GM12878 (cell line): ENCODE measurements at regions not wholly inside any gene's neighbourhood (a gene's known extent, or its start where the extent isn't known, plus 50 kb on each side); places are given as distances from the start of the nearest gene placed in this dataset.

Experiments used
- ATAC-seq: fragments of 200-7000 bp; cut with Tn5 transposase; 3 replicates; pipeline ENCODE4 v1.9.1; 2020; ENCODE audit warnings: mild to moderate bottlenecking, moderate library complexity
- BruUV-seq: library from RNA; stranded (reverse); fragments of 400-500 nt; replicated peaks from 2 replicates; lab custom pipeline; 2021; lab: Mats Ljungman, UMichigan
- CTCF ChIA-PET: fragments of 300-600 bp; sonication (Branson Sonifier 250); formaldehyde crosslinking; extraction: SDS; loops from one replicate; lab custom pipeline; 2021; ENCODE audit warnings: inconsistent platforms; lab: Yijun Ruan, JAX
- POLR2A ChIA-PET: fragments of 350-600 bp; formaldehyde crosslinking; extraction: SDS; loops from one replicate; lab custom pipeline; 2021; ENCODE audit warnings: inconsistent platforms; lab: Charles Lee
- RAD21 ChIA-PET: fragments of 300-600 bp; sonication (Branson Sonifier 250); formaldehyde crosslinking; loops from one replicate; lab custom pipeline; 2023; ENCODE audit warnings: antibody characterized with exemption; ENCODE audit not compliant: unreplicated experiment; lab: Charles Lee
- SMC1A ChIA-PET: fragments of 300-600 bp; sonication (Branson Sonifier 250); formaldehyde crosslinking; loops from one replicate; lab custom pipeline; 2023; ENCODE audit not compliant: unreplicated experiment, uncharacterized antibody; lab: Charles Lee
- DNase-seq: peaks from one replicate; pipeline ENCODE4 v3.0.0-alpha.2; 2011; ENCODE audit warnings: low read depth, low spot score
- FAIRE-seq: peaks from 3 replicates; lab custom pipeline; 2011; peaks lifted over from hg19 to GRCh38; lab: Jason Lieb, UNC
- H2AFZ ChIP-seq: 2 replicates; pipeline ENCODE4 v1.6.0; 2011; ENCODE audit warnings: low read depth, low read length, control low read depth; ENCODE audit not compliant: control insufficient read depth
- H3K27ac ChIP-seq: 2 replicates; pipeline ENCODE4 v1.5.1; 2011; ENCODE audit warnings: control low read depth; ENCODE audit not compliant: control insufficient read depth, insufficient read depth
- H3K27me3 ChIP-seq, 2 experiments: replicated peaks in 1 of 2; 2 replicates each; pipeline versions ENCODE4 v1.6.0 to v1.6.1; 2011; ENCODE audit warnings: low read length in 1 of 2; ENCODE audit not compliant: control insufficient read depth in 2 of 2, insufficient read depth in 2 of 2
- H3K36me3 ChIP-seq, 2 experiments: 2 replicates each; pipeline ENCODE4 v1.5.1; 2011; ENCODE audit warnings: low read length in 1 of 2; ENCODE audit not compliant: control insufficient read depth in 2 of 2, insufficient read depth in 2 of 2
- H3K4me1 ChIP-seq: 2 replicates; pipeline ENCODE4 v1.6.1; 2011; ENCODE audit warnings: mild to moderate bottlenecking, low read length, moderate library complexity, mixed read lengths; ENCODE audit not compliant: control insufficient read depth, insufficient read depth
- H3K4me2 ChIP-seq: 2 replicates; pipeline ENCODE4 v1.6.0; 2011; ENCODE audit warnings: control low read depth; ENCODE audit not compliant: control insufficient read depth, insufficient read depth
- H3K4me3 ChIP-seq: fragments of 200-600 bp; sonication (generic); 2 replicates; pipeline ENCODE4 v1.5.1; 2016
- H3K79me2 ChIP-seq: 2 replicates; pipeline ENCODE4 v1.6.0; 2011; ENCODE audit warnings: low read length; ENCODE audit not compliant: control insufficient read depth, insufficient read depth
- H3K9ac ChIP-seq: 2 replicates; pipeline ENCODE4 v1.8.0; 2011; ENCODE audit warnings: low read length, control low read depth, mixed read lengths; ENCODE audit not compliant: control insufficient read depth, insufficient read depth
- H3K9me3 ChIP-seq: replicated peaks from 3 replicates; pipeline ENCODE4 v1.5.1; 2011; ENCODE audit warnings: mild to moderate bottlenecking, low read length; ENCODE audit not compliant: control insufficient read depth, insufficient read depth
- H4K20me1 ChIP-seq: 2 replicates; pipeline ENCODE4 v1.6.0; 2011; ENCODE audit not compliant: control insufficient read depth, insufficient read depth
- BMI1 ChIP-seq: fragments of 450-650 bp; IDR thresholded peaks from 2 replicates; pipeline ENCODE4 v1.6.1; 2016; ENCODE audit warnings: mild to moderate bottlenecking, moderate library complexity, borderline replicate concordance
- CEBPB ChIP-seq, 2 experiments: fragments of 150-350 bp in 1 of 2; IDR thresholded peaks; 2 replicates each; pipeline ENCODE4 v1.6.1; 2012 to 2014; ENCODE audit warnings: low read depth in 2 of 2, low read length in 2 of 2, borderline replicate concordance in 1 of 2, inconsistent platforms in 1 of 2
- CHD4 ChIP-seq: fragments of 200-600 bp; sonication (generic); IDR thresholded peaks from 2 replicates; pipeline ENCODE4 v1.6.1; 2016; ENCODE audit warnings: mild to moderate bottlenecking
- DPF2 ChIP-seq: fragments of 450-650 bp; IDR thresholded peaks from 2 replicates; pipeline ENCODE4 v1.6.1; 2017; ENCODE audit warnings: mild to moderate bottlenecking
- E4F1 ChIP-seq: fragments of 450-650 bp; IDR thresholded peaks from 2 replicates; pipeline ENCODE4 v1.6.1; 2018; ENCODE audit warnings: borderline replicate concordance, mild to moderate bottlenecking; ENCODE audit not compliant: partially characterized antibody
- FOS ChIP-seq: IDR thresholded peaks from 3 replicates; pipeline ENCODE4 v1.6.1; 2011; ENCODE audit warnings: borderline replicate concordance; ENCODE audit not compliant: insufficient read length; ENCODE audit errors: extremely low read depth
- HDGF ChIP-seq: fragments of 450-650 bp; IDR thresholded peaks from 2 replicates; pipeline ENCODE4 v1.6.1; 2016; ENCODE audit warnings: antibody characterized with exemption
- ZBTB11 ChIP-seq: fragments of 450-650 bp; formaldehyde crosslinking; IDR thresholded peaks from 2 replicates; pipeline ENCODE4 v1.5.0; 2022; ENCODE audit warnings: mild to moderate bottlenecking, missing genetic modification characterization
- ZNF687 ChIP-seq: fragments of 450-650 bp; IDR thresholded peaks from 2 replicates; pipeline ENCODE4 v1.6.1; 2017; ENCODE audit warnings: mild to moderate bottlenecking, moderate library complexity
- WGBS: methylation state at CpG from one replicate; pipeline ENCODE4 v1.1.6; 2016; ENCODE audit warnings: low lambda C conversion rate; ENCODE audit not compliant: insufficient replicate concordance, insufficient coverage; ENCODE audit errors: missing lambda C conversion rate; 5-methylcytosine and 5-hydroxymethylcytosine counted together
- in situ Hi-C: fragments of 300-500 bp; cut with MboI; formaldehyde crosslinking; loops from 9 replicates; pipeline ENCODE4 v1.14.3; 2018; ENCODE audit warnings: mixed read lengths
- intact Hi-C: fragments of 100-400 bp; cut with micrococcal nuclease; formaldehyde crosslinking; loops from one replicate; pipeline ENCODE4 v1.14.2; 2022; ENCODE audit not compliant: unreplicated experiment

DNA sequence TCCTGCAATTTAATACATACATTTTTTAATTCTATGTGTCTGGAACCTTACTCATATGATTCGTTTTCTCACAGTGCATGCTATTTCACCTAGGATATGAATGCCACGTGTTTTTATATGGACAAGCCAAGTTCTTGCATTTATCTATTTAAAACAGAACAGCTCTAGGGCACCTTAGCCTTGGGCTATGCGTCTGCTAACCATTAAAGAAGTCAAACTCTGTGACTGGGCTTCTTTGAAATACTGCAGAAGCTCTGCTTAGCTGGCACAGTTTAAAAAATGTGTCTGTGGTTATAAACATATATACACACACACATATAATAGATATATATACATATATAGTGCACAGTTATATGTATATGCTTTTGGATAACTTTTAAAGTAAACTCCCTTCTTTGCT lies 890.8 kb upstream of the KLHL29 start (continued):
- TF ChIP-seq ZNF687 = no peak

- Histone ChIP-seq H3K4me2 (no peak overlapping the region), H3K9ac (no peak overlapping the region), H3K27me3 (no peaks in the 10 kb centered on the region), H3K4me3 (no peak overlapping the region), H3K79me2 (no peaks in the 10 kb centered on the region), H4K20me1 (no peaks in the 10 kb centered on the region), H3K27ac (no peak overlapping the region), H3K36me3 (no peaks in the 10 kb centered on the region), H3K4me1 (no peaks in the 10 kb centered on the region), H3K9me3 (no peaks in the 10 kb centered on the region), H2AFZ (no peak overlapping the region)
- intact Hi-C loops (no loop called here), in situ Hi-C loops (no loop called here)
- WGBS = 13% methylated on average over 1 of the region's 1 CpG
- no peak for FAIRE-seq
- ATAC-seq = no peak
- POLR2A ChIA-PET = no interaction called here
- no peak for DNase-seq
- SMC1A ChIA-PET = interaction anchor here (1.1 kb wide), 1 partner anchor 9 kb away, joined by 3 read pairs; no protein-coding TSS in a partner anchor
- CTCF ChIA-PET = no interaction called here
- BruUV-seq = no TSS peak
- RAD21 ChIA-PET = no interaction called here
- no peak for TF ChIP-seq DPF2
- TF ChIP-seq CEBPB (IDR thresholded peaks at IDR 0.05; ENCODE audit: borderline replicate concordance in 1 of 2, low read depth in 2 of 2, low read length in 2 of 2) = no peak
- no peak for TF ChIP-seq BMI1
- no peak for TF ChIP-seq ZBTB11
- no peak for TF ChIP-seq E4F1
- TF ChIP-seq HDGF = no peak
- TF ChIP-seq FOS = no peak
- no peak for TF ChIP-seq CHD4
These were observed 887.9 kb upstream of the KLHL29 start for GRCh38 chr2:22497064-22497463.
